B cell (primary cell): ENCODE measurements at regions not wholly inside any gene's neighbourhood (a gene's known extent, or its start where the extent isn't known, plus 50 kb on each side); places are given as distances from the start of the nearest gene placed in this dataset.

Experiments used
- ATAC-seq: fragments of 200-7000 bp; cut with Tn5 transposase; one replicate; pipeline ENCODE4 v1.10.0; 2021; ENCODE audit warnings: low read depth, mild to moderate bottlenecking, moderate number of reproducible peaks, moderate library complexity
- CTCF ChIA-PET: fragments of 350-600 bp; sonication (Branson Sonifier 250); formaldehyde crosslinking; loops from one replicate; lab custom pipeline; 2021; ENCODE audit warnings: antibody characterized with exemption, inconsistent platforms; lab: Charles Lee
- POLR2A ChIA-PET: fragments of 350-600 bp; sonication (Branson Sonifier 250); formaldehyde crosslinking; loops from one replicate; lab custom pipeline; 2021; ENCODE audit warnings: antibody characterized with exemption; lab: Charles Lee
- DNase-seq: peaks from one replicate; pipeline ENCODE4 v3.0.0; 2013
- H2AFZ ChIP-seq: 2 replicates; pipeline ENCODE4 v1.6.1; 2012; ENCODE audit warnings: mild to moderate bottlenecking, low read depth, low read length; ENCODE audit not compliant: insufficient read depth, poor library complexity, severe bottlenecking
- H3K27ac ChIP-seq, 2 donors: 1 replicate in 1 of 2; 2 replicates in 1 of 2; pipeline ENCODE4 v1.5.1; 2012 to 2013; ENCODE audit warnings: low read length in 2 of 2, mild to moderate bottlenecking in 2 of 2, moderate library complexity in 1 of 2
- H3K27me3 ChIP-seq, 4 experiments: fragments of 200-600 bp in 1 of 4; sonication (generic) in 1 of 4; replicated peaks in 1 of 4; 1 replicate in 2 of 4; 2 replicates in 2 of 4; pipeline versions ENCODE4 v1.6.1 to v1.7.0; 2013 to 2016; ENCODE audit warnings: low read length in 3 of 4, mild to moderate bottlenecking in 2 of 4, mixed read lengths in 1 of 4, moderate library complexity in 1 of 4; ENCODE audit not compliant: insufficient read depth in 4 of 4, control insufficient read depth in 3 of 4; ENCODE audit errors: control extremely low read depth in 1 of 4
- H3K36me3 ChIP-seq, 2 experiments: replicated peaks in 1 of 2; 1 replicate in 1 of 2; 2 replicates in 1 of 2; pipeline versions ENCODE4 v1.6.1 to v1.7.1; 2013; ENCODE audit warnings: low read length in 1 of 2; ENCODE audit not compliant: insufficient read depth in 2 of 2, control insufficient read depth in 1 of 2; ENCODE audit errors: control extremely low read depth in 1 of 2, extremely low read depth in 1 of 2
- H3K4me1 ChIP-seq, 2 donors: fragments of 200-600 bp in 1 of 2; sonication (generic) in 1 of 2; 1 replicate in 1 of 2; 2 replicates in 1 of 2; pipeline versions ENCODE4 v1.5.1 to v1.6.1; 2013 to 2017; ENCODE audit warnings: low read length in 2 of 2; ENCODE audit not compliant: control insufficient read depth in 2 of 2, insufficient read depth in 2 of 2
- H3K4me2 ChIP-seq: replicated peaks from 2 replicates; pipeline ENCODE3; 2012; ENCODE audit warnings: mild to moderate bottlenecking, low read depth, low read length; ENCODE audit not compliant: poor library complexity, severe bottlenecking
- H3K4me3 ChIP-seq, 5 experiments: fragments of 200-600 bp in 1 of 5; sonication (generic) in 1 of 5; 1 replicate in 3 of 5; 2 replicates in 2 of 5; pipeline versions ENCODE4 v1.5.1 to v1.7.0; 2011 to 2016; ENCODE audit warnings: low read length in 4 of 5, mild to moderate bottlenecking in 4 of 5, low read depth in 2 of 5, control low read depth in 1 of 5, moderate library complexity in 1 of 5; ENCODE audit not compliant: insufficient read depth in 1 of 5; ENCODE audit errors: control extremely low read depth in 1 of 5, extremely low read depth in 1 of 5
- H3K79me2 ChIP-seq: fragments of 200-600 bp; sonication (generic); one replicate; pipeline ENCODE4 v1.6.0; 2016; ENCODE audit warnings: low read length; ENCODE audit not compliant: control insufficient read depth, insufficient read depth
- H3K9ac ChIP-seq: fragments of 200-600 bp; sonication (generic); 2 replicates; pipeline ENCODE4 v1.6.1; 2017; ENCODE audit warnings: mild to moderate bottlenecking, low read length, moderate library complexity
- H3K9me3 ChIP-seq, 3 donors: one replicate each; pipeline versions ENCODE4 v1.6.1 to v1.7.1; 2013; ENCODE audit warnings: low read length in 2 of 3; ENCODE audit not compliant: control insufficient read depth in 2 of 3, insufficient read depth in 1 of 3; ENCODE audit errors: control extremely low read depth in 1 of 3
- H4K20me1 ChIP-seq: 2 replicates; pipeline ENCODE4 v1.6.0; 2012; ENCODE audit warnings: mild to moderate bottlenecking, low read length; ENCODE audit not compliant: insufficient read depth, control insufficient read depth, poor library complexity, severe bottlenecking
- H3K27ac Mint-ChIP-seq: one replicate; pipeline ENCODE4 v1.8.0; 2021; ENCODE audit warnings: mixed read lengths
- H3K27me3 Mint-ChIP-seq: one replicate; pipeline ENCODE4 v1.8.0; 2021; ENCODE audit warnings: mixed read lengths
- H3K4me1 Mint-ChIP-seq: one replicate; pipeline ENCODE4 v1.8.0; 2021; ENCODE audit warnings: mixed read lengths
- H3K4me3 Mint-ChIP-seq: one replicate; pipeline ENCODE4 v1.8.0; 2021; ENCODE audit warnings: mixed read lengths
- H3K9me3 Mint-ChIP-seq: one replicate; pipeline ENCODE4 v1.8.0; 2022; ENCODE audit warnings: mixed read lengths; ENCODE audit not compliant: insufficient read depth
- CTCF ChIP-seq: fragments of 200-600 bp; IDR thresholded peaks from one replicate; pipeline ENCODE4 v1.8.0; 2022; ENCODE audit warnings: antibody characterized with exemption, mild to moderate bottlenecking
- EZH2 ChIP-seq: IDR thresholded peaks from 2 replicates; pipeline ENCODE4 v1.6.1; 2012; ENCODE audit warnings: borderline replicate concordance, low read depth, mild to moderate bottlenecking, moderate library complexity, low read length; ENCODE audit not compliant: insufficient read depth, poor library complexity, severe bottlenecking
- WGBS: methylation state at CpG from one replicate; pipeline ENCODE4 v1.1.5; 2013; ENCODE audit warnings: missing lambda C conversion rate; ENCODE audit not compliant: insufficient coverage; 5-methylcytosine and 5-hydroxymethylcytosine counted together
- intact Hi-C: fragments of 100-400 bp; cut with micrococcal nuclease; formaldehyde crosslinking; loops from one replicate; pipeline ENCODE4 v1.10.0; 2022

- no peak for ATAC-seq
- Mint-ChIP-seq H3K4me1 (peaks cover 4% of the 10 kb centered on the region), H3K27ac (no peak overlapping the region), H3K27me3 (no peaks in the 10 kb centered on the region), H3K9me3 (peaks cover 3% of the 10 kb centered on the region), H3K4me3 (no peak overlapping the region)
- TF ChIP-seq CTCF: no peak
- no peak for TF ChIP-seq EZH2
- Histone ChIP-seq H3K27me3 (no peaks in the 10 kb centered on the region), H3K4me1 (no peaks in the 10 kb centered on the region), H2AFZ (no peak overlapping the region), H3K36me3 (no peaks in the 10 kb centered on the region), H3K9me3 (peaks cover 0 to 3% (median 0%) of the 10 kb centered on the region in 3 donors), H3K27ac (no peak overlapping the region), H3K4me2 (no peak overlapping the region), H3K9ac (no peak overlapping the region), H4K20me1 (no peaks in the 10 kb centered on the region), H3K79me2 (no peaks in the 10 kb centered on the region), H3K4me3 (no peak overlapping the region)
- intact Hi-C loops: no loop called here
- CTCF ChIA-PET: no interaction called here
- no peak for DNase-seq
- POLR2A ChIA-PET: interaction anchor here (0.5 kb wide), 1 partner anchor 162 kb away, joined by 9 read pairs; no protein-coding TSS in a partner anchor
- 100% methylated on average over 1 of the region's 8 CpGs for WGBS
These were observed 61.6 kb upstream of the PLET1 start for GRCh38 chr11:112322173-112322790.

- ChIA-PET CTCF (interaction anchor here (0.6 kb wide), 1 partner anchor 1464 kb away, joined by 3 read pairs; no protein-coding TSS in a partner anchor), POLR2A (no interaction called here)
- Histone ChIP-seq H3K4me2 (no peak overlapping the region), H2AFZ (no peak overlapping the region), H3K9ac (no peak overlapping the region), H3K4me1 (no peaks in the 10 kb centered on the region), H3K36me3 (no peaks in the 10 kb centered on the region), H3K9me3 (no peaks in the 10 kb centered on the region), H3K4me3 (no peak overlapping the region), H4K20me1 (no peaks in the 10 kb centered on the region), H3K79me2 (no peaks in the 10 kb centered on the region), H3K27me3 (no peaks in the 10 kb centered on the region), H3K27ac (no peak overlapping the region)
- no peaks in the 10 kb centered on the region for H3K9me3 Mint-ChIP-seq
- no peaks in the 10 kb centered on the region for H3K4me1 Mint-ChIP-seq
- peaks cover 5% of the 10 kb centered on the region for H3K27me3 Mint-ChIP-seq
- DNase-seq: no peak
- no peak overlapping the region for H3K4me3 Mint-ChIP-seq
- ATAC-seq: no peak
- TF ChIP-seq EZH2 (no peak), CTCF (no peak)
- intact Hi-C loops: no loop called here
- WGBS: 40% methylated on average over 1 of the region's 4 CpGs
- no peak overlapping the region for H3K27ac Mint-ChIP-seq
These were observed 73.7 kb upstream of the PLET1 start for GRCh38 chr11:112334381-112334780.
